ENCODE measurements at regions not wholly inside any gene's neighbourhood (a gene's known extent, or its start where the extent isn't known, plus 50 kb on each side); places are given as distances from the start of the nearest gene placed in this dataset.

DNA sequence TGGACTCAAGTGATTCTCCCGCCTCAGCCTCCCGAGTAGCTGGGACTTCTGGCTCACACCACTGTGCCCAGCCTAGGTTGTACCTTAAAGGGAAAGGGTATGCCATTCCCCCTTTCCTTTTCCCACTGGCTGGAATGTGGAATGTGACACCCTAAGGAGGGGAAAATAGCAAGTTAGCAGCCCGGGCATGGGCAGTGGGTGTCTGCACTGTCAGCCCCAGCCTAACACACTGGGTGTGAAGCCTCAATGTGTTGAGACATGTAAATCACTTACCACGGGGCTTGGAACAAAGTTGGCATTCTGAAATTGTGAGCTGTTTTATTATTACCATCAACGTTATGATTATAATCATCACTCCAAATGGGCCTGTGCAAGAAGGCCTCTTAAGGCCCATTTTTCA, 80.8 kb upstream of the PTPN1 start:
- no peak for TF ChIP-seq MEF2A (IDR thresholded peaks at IDR 0.05; ENCODE audit: control insufficient read depth, low read depth, low read length)
- TF ChIP-seq, protein P1, sequence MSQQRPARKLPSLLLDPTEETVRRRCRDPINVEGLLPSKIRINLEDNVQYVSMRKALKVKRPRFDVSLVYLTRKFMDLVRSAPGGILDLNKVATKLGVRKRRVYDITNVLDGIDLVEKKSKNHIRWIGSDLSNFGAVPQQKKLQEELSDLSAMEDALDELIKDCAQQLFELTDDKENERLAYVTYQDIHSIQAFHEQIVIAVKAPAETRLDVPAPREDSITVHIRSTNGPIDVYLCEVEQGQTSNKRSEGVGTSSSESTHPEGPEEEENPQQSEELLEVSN (IDR thresholded peaks at IDR 0.05; ENCODE audit: borderline replicate concordance in 1 of 2, extremely low read depth in 1 of 2, insufficient read depth in 1 of 2, insufficient read length in 1 of 2, low read depth in 1 of 2, low read length in 1 of 2, poor library complexity in 1 of 2, severe bottlenecking in 1 of 2) = no peak
- no peak for TF ChIP-seq BCL6 (CRISPR knock-in tag; IDR thresholded peaks at IDR 0.05)
- no peak for TF ChIP-seq CHD1 (IDR thresholded peaks at IDR 0.05; ENCODE audit: low read length)
- TF ChIP-seq MLX (CRISPR knock-in tag; conservative IDR thresholded peaks at IDR 0.05) = no peak
- TF ChIP-seq PHB2 (IDR thresholded peaks at IDR 0.05; ENCODE audit: low read depth) = no peak
- no peak for TF ChIP-seq MXI1 (IDR thresholded peaks at IDR 0.05; ENCODE audit: low read depth, low read length)
- TF ChIP-seq YBX1 (IDR thresholded peaks at IDR 0.05) = no peak
- TF ChIP-seq POLR2A (conservative IDR thresholded peaks at IDR 0.05) = no peak
- no peak for TF ChIP-seq ZNF124 (CRISPR knock-in tag; IDR thresholded peaks at IDR 0.05)
- no peak for TF ChIP-seq SMARCA4 (IDR thresholded peaks at IDR 0.05)
- TF ChIP-seq, protein P2, sequence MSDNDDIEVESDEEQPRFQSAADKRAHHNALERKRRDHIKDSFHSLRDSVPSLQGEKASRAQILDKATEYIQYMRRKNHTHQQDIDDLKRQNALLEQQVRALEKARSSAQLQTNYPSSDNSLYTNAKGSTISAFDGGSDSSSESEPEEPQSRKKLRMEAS (CRISPR knock-in tag; IDR thresholded peaks at IDR 0.05) = no peak
- TF ChIP-seq NFIC (IDR thresholded peaks at IDR 0.05) = no peak
- TF ChIP-seq ARNT (IDR thresholded peaks at IDR 0.05) = no peak

All from K562 (cell line).